A172 (cell line): ENCODE measurements at regions not wholly inside any gene's neighbourhood (a gene's known extent, or its start where the extent isn't known, plus 50 kb on each side); places are given as distances from the start of the nearest gene placed in this dataset.
"Not testable (repeated sequence)": the region's sequence is repeated elsewhere in the genome, so short reads cannot be mapped to it uniquely, and the experiment has no call there.

Source experiments
- DNase-seq: peaks from one replicate; pipeline ENCODE4 v3.0.0-alpha.2; 2015; ENCODE audit warnings: low spot score

GRCh38 chr5:3191585-3191984 lies 404.0 kb upstream of the IRX1 start:
- no peak for DNase-seq

GRCh38 chr5:3190930-3191329 lies 404.7 kb upstream of the IRX1 start:
- no peak for DNase-seq

- DNase-seq, result no peak
Measured at GRCh38 chr5:3190433-3190832, 405.2 kb upstream of the IRX1 start.

DNA sequence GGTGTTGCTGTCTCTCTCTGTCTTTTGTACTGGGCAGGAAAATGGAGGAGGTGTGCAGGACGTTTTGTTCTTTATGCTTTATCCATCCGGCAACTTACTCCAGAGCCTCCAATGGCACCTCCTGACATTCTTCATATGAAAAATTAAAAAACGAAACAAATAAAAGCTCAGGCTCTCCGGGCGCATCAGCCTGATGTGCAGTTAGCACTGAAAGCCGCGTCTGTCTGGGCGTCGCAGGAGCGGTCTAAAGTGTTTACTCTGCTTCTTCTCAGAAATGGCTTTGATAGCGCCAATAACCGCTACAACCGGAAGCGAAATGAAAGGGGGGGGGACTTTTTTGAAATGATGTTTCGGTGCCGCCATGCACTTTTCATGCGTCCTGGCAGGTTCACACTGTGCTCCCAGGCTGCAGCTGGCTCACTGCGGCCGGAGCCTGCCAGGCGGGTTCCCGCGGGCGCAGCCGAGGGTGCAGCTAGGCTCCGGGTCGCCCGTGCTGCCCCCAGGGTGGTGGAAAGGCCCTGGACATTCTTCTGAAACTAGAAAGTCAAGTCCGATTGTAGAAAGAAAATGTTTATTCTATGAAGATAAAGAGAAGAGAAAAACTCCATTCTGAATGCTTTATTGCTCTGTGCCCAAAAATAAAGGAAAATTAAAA lies 407.7 kb upstream of the IRX1 start:
- DNase-seq, result no peak

DNA sequence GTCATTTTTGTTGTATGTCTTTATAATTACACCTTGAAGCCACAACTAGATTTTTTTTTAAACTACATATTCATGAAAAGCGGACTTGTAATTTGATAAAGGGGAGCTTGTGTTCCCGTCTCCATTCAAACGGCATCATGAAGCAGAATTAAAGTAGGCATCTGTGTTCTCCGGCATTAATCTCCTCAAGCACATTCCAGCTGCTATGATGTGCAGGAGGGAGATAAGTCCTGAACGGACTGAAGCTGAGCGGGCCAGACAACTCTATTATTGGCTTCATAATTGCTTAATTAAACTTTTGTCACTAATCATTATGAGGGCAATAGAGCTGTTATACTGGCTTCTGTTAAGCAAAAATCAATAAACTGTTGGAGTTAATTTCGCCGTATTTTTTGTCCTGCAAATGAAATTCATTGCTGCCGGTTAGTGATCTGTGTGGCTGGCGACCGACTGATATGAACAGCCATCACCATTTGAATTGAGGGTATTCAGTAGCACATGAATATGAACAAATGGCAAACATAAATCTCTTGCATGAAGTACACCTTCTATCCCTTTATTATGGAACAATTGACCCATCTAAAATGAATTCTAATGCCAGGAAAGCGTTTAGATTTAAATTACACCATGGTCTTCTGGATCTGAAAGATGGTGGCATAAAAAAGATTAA lies 408.8 kb upstream of the IRX1 start:
- DNase-seq, result no peak

GRCh38 chr5:3186156-3186555 lies 409.5 kb upstream of the IRX1 start:
- no peak for DNase-seq

DNA sequence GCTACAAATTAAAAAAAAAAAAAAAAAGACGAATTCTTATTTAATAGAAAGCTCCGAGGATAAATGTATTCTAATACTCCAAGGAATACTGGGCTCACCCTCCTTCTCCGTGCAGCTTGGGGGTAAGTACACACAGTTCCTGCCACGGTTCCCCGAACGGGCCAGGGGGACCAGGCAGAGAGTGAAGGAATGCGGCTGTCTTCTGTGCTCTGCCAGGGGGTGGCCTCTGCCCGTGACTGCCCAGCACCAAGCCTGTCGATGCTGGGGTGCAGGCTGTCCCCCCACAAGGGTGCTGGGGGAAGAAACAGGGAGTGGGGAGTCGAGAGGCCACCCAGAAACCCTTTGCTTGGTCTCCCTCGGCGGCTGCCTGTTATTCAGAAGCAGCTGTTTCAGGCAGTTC lies 410.1 kb upstream of the IRX1 start:
- DNase-seq, result no peak

DNA sequence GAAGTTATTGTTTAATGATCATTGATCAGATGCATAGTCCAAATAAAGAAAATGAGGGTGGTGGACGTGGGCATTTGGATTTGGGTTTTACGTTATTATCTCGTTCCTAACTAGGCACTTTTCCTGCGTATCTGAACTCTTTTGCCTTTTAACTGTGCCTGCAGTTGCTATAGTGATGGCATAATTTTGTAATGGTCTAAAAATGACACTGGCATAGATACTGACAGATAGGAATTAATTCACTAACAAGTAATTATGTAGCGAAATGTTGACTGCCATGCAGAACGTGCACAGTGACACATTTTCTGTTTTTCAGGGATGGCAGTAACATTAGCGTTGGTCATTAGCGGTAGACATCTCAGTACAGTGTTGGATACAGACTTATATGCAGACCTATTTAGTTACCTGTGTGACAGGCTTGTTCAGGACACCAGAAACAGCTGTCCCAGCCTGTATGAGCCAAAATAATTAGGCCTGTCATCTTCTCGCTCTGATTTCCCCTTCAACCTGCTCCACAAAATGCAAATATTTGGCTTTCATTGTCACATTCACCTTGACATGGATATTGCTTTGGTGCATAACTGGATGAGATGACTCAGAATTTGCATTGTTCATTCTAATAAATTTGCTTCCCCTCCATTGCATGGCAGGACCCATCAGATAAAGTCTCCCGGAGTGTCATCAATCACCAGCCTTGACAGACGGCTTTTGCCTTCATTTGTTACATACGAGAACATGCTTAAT lies 413.3 kb upstream of the IRX1 start:
- no peak for DNase-seq

GRCh38 chr5:3181671-3182070 lies 414.0 kb upstream of the IRX1 start:
- DNase-seq, result no peak

DNA sequence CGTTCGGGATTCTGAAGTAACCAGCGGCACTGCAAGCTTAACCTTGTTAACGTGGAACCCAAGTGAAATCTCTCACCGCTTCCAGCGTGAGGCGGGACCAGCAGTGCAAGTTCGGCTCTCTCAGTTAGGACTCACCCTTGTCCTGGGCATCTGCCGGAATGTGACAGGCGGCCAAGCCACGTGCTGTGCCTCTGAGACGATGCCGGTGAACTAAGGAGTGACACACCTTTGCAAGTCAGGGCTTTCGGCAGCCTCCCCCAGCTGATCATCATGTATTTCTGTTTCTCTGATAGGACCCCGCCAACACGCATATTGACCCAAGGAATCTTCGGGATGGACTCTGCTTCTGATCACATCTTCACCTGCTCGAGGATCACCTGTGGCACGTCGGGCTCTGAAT lies 415.0 kb upstream of the IRX1 start:
- no peak for DNase-seq

- DNase-seq, result no peak
Measured at GRCh38 chr5:3179220-3179619, 416.4 kb upstream of the IRX1 start.

GRCh38 chr5:3177338-3177737 lies 418.3 kb upstream of the IRX1 start:
- DNase-seq, result no peak

- no peak for DNase-seq
Measured at GRCh38 chr5:3175416-3175815, 420.2 kb upstream of the IRX1 start.

DNA sequence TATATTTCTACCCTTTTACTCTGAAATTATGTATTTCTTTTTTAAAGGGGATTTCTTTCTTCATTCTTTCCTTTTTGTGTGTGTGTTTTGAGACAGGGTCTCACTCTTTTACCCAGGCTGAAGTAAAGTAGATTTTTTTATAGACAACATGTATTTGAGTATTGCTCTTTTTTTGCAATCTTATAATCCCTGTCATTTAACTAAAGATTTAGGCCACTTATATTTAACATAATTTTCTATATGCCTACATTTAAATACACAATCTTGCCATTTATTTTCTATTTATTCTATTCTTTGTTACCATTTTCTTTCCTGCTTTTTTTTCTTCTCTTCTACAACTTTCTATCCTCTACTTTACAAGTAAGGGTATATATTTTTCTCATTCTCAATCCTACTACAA lies 416.0 kb upstream of the IRX2 start:
- no peak for DNase-seq

GRCh38 chr5:3163626-3164025 lies 412.1 kb upstream of the IRX2 start:
- DNase-seq, result no peak

DNA sequence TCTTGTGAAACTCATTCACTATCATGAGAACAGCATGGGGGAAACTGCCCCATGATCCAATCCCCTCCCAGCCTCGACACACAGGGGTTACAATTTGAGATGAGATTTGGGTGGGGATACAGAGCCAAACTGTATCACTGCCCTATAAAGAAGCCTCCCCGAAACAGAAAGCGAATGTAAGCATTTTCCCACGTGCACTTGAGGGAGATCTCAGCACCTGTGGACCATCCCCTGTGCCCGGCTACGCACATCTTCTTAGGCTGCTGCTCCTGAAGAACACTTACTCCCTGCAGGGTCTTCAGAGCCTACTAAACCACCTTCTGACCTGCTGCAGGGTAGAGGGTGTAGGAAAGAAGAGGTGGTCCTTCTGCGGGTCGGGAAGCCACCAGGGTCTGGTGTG lies 410.2 kb upstream of the IRX2 start:
- DNase-seq, result no peak

DNA sequence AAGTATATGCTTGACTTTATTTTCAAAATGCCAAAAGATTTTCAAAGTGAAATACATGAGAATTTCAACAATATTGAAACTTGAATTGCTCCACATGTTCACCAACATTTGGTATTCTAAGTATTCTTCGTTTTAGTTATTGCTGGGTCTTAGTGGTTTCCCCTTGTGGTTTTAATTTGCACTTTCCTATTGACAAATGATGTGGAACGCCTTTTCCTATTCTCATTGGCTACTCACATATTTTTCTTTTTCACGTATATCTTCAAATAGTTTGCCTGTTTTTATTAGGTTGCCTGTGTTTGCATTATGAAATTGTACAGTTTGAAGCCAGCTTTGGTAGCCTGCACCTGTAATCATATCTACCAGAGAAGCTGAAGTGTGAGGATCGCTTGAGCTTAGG lies 405.7 kb upstream of the IRX2 start:
- DNase-seq, result no peak

GRCh38 chr5:3155717-3156116 lies 404.2 kb upstream of the IRX2 start:
- no peak for DNase-seq

GRCh38 chr5:3155046-3155445 lies 403.6 kb upstream of the IRX2 start:
- DNase-seq, result no peak

GRCh38 chr5:3153906-3154305 lies 402.4 kb upstream of the IRX2 start:
- DNase-seq, result no peak

DNA sequence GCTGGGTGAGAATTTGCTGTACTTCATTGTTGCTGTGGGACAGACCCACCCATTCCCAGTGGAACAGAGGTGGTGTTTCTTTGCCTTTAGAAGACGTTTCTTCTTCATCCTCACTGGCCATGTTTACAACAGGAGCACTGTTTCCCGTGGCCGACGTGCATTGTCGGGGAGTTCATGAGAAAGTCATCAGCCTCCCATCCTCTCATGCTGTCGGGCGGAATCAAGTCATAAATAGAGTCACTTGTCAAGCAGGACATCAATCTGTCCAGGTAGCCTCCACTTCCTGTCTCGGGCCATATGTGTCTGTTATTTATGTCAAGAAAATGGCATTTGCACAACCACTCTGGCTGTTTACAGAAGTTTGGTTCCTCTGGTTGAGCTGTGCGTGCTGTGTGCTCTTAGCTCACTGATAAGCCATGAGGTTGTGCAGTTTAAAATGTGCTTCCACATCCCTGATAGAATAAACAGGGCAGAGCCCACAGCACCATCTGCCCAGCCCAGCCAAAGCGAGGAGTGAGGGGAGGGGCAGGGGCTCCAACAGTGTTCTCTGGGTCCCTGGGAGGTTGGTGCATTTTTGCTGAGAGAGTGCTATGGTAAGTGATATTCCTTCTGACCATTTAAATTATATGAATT lies 401.9 kb upstream of the IRX2 start:
- DNase-seq, result no peak

DNA sequence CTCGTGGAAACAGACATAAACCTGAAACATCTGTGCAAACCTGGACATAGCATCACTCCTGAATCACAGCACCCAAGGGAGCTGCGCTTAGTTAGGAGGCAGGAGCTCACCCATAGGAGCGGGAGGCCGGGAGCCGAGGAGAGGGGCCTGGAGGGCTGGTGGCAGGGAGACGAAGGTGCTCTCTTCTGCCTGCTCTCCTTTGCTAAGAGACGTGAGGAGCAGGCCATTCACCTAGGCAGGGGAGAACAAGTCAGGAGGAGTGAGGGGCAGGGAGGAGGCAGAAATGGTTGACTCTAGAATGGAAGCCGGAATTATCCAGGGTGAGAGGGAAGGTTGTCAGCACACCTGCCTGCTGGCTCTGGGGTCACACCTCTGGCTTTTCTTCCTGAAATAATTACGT lies 398.4 kb upstream of the IRX2 start:
- DNase-seq, result no peak

DNA sequence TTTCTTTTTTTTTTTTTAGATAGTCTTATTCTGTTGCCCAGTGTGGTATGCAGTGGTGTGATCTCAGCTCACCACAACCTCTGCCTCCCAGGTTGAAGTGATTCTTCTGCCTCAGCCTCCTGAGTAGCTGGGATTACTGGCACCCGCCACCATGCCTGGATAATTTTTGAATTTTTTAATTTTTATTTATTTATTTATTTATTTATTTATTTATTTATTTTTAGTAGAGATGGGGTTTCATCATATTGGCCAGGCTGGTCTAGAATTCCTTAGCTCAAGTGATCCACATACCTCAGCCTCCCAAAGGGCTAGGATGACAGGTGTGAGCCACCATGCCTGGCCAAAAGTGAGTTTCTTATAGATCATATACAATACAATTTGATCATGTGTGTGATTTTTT lies 395.9 kb upstream of the IRX2 start:
- DNase-seq, result not testable (repeated sequence)
